H1 (cell line): ENCODE measurements at regions not wholly inside any gene's neighbourhood (a gene's known extent, or its start where the extent isn't known, plus 50 kb on each side); places are given as distances from the start of the nearest gene placed in this dataset.

Experiments used
- ASH2L ChIP-seq: fragments of 200-600, 300-600 bp; sonication (generic); IDR thresholded peaks from one replicate; pipeline ENCODE4 v1.7.1; 2017; ENCODE audit warnings: low read length
- ATF3 ChIP-seq: IDR thresholded peaks from 2 replicates; pipeline ENCODE4 v1.6.1; 2011; ENCODE audit warnings: low read depth, mild to moderate bottlenecking, low read length; ENCODE audit not compliant: insufficient read depth
- CEBPB ChIP-seq: IDR thresholded peaks from 2 replicates; pipeline ENCODE4 v1.6.1; 2012; ENCODE audit warnings: low read depth, low read length
- CREB1 ChIP-seq: IDR thresholded peaks from 2 replicates; pipeline ENCODE4 v1.6.1; 2012; ENCODE audit warnings: inconsistent platforms
- CTCF ChIP-seq, 3 experiments: IDR thresholded peaks; 1 replicate in 2 of 3; 2 replicates in 1 of 3; pipeline versions ENCODE4 v1.5.1 to v1.6.1; 2011; ENCODE audit warnings: low read length in 3 of 3, mild to moderate bottlenecking in 3 of 3, inconsistent platforms in 2 of 3, low read depth in 1 of 3, moderate library complexity in 1 of 3; ENCODE audit not compliant: insufficient read depth in 1 of 3; ENCODE audit errors: control extremely low read depth in 1 of 3
- EP300 ChIP-seq, 2 experiments: IDR thresholded peaks; 1 replicate in 1 of 2; 2 replicates in 1 of 2; pipeline ENCODE4 v1.6.1; 2011 to 2012; ENCODE audit warnings: low read depth in 2 of 2, low read length in 2 of 2, mild to moderate bottlenecking in 2 of 2, borderline replicate concordance in 1 of 2, inconsistent platforms in 1 of 2, moderate library complexity in 1 of 2
- FOSL1 ChIP-seq: IDR thresholded peaks from 2 replicates; pipeline ENCODE4 v1.6.1; 2011; ENCODE audit warnings: mild to moderate bottlenecking, low read depth, low read length, moderate library complexity; ENCODE audit not compliant: insufficient read depth
- JUND ChIP-seq: IDR thresholded peaks from 2 replicates; pipeline ENCODE4 v1.6.1; 2011; ENCODE audit warnings: mild to moderate bottlenecking, improper control_type of control experiment, low read length
- POLR2AphosphoS5 ChIP-seq: IDR thresholded peaks from 2 replicates; pipeline ENCODE4 v1.6.1; 2011; ENCODE audit warnings: low read depth, low read length
- RAD21 ChIP-seq, 2 experiments: IDR thresholded peaks in 1 of 2; conservative IDR thresholded peaks in 1 of 2; 2 replicates each; pipeline ENCODE4 v1.6.1; 2011; ENCODE audit warnings: low read depth in 2 of 2, low read length in 2 of 2, improper control_type of control experiment in 1 of 2, inconsistent platforms in 1 of 2, mild to moderate bottlenecking in 1 of 2, moderate library complexity in 1 of 2
- RXRA ChIP-seq: IDR thresholded peaks from 2 replicates; pipeline ENCODE4 v1.6.1; 2011; ENCODE audit warnings: low read depth, mild to moderate bottlenecking, low read length, moderate library complexity; ENCODE audit not compliant: insufficient read depth
- TAF1 ChIP-seq: IDR thresholded peaks from 2 replicates; pipeline ENCODE4 v1.6.1; 2011; ENCODE audit warnings: mild to moderate bottlenecking, low read depth, low read length
- TCF12 ChIP-seq: IDR thresholded peaks from 2 replicates; pipeline ENCODE4 v1.6.1; 2011; ENCODE audit warnings: low read depth, mild to moderate bottlenecking, low read length

GRCh38 chr7:138307633-138308032 lies 152.4 kb upstream of the TRIM24 start:
- TF ChIP-seq TCF12 (no peak), EP300 (IDR thresholded peaks at IDR 0.05; ENCODE audit: borderline replicate concordance in 1 of 2, low read depth in 2 of 2, low read length in 2 of 2) (no peak), CEBPB (no peak), CTCF (IDR thresholded peaks at IDR 0.05; ENCODE audit: control extremely low read depth in 1 of 3, insufficient read depth in 1 of 3, low read depth in 1 of 3, low read length in 3 of 3) (no peak), RAD21 (IDR thresholded peaks at IDR 0.05 in 1 of 2, conservative IDR thresholded peaks at IDR 0.05 in 1 of 2; ENCODE audit: low read depth in 2 of 2, low read length in 2 of 2) (no peak), FOSL1 (no peak), ASH2L (no peak), JUND (no peak), TAF1 (no peak), RXRA (no peak), ATF3 (no peak), POLR2AphosphoS5 (no peak), CREB1 (no peak)
